ENCODE measurements at regions not wholly inside any gene's neighbourhood (a gene's known extent, or its start where the extent isn't known, plus 50 kb on each side); places are given as distances from the start of the nearest gene placed in this dataset.

DNA sequence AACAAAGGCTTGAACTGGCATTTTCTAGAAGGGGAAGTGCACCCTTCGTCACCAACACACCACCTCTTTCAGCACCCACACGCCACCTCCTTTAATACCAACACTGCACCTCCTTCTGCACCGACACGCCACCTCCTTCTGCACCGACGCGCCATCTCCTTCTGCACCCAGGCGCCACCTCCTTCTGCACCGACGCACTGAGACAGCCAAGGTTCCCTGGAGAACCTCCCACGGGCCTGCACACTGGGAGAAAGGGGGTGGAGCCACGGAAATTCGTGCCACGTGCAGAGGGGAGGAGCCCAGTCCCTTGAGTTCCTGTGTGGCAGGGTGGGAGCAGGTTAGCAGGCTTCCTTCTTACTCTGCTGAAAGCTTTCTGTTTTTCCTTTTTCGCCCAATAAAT lies 327.9 kb upstream of the C1orf174 start:
- TF ChIP-seq, protein P1, sequence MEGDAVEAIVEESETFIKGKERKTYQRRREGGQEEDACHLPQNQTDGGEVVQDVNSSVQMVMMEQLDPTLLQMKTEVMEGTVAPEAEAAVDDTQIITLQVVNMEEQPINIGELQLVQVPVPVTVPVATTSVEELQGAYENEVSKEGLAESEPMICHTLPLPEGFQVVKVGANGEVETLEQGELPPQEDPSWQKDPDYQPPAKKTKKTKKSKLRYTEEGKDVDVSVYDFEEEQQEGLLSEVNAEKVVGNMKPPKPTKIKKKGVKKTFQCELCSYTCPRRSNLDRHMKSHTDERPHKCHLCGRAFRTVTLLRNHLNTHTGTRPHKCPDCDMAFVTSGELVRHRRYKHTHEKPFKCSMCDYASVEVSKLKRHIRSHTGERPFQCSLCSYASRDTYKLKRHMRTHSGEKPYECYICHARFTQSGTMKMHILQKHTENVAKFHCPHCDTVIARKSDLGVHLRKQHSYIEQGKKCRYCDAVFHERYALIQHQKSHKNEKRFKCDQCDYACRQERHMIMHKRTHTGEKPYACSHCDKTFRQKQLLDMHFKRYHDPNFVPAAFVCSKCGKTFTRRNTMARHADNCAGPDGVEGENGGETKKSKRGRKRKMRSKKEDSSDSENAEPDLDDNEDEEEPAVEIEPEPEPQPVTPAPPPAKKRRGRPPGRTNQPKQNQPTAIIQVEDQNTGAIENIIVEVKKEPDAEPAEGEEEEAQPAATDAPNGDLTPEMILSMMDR (IDR thresholded peaks at IDR 0.05): no peak
- no peak for TF ChIP-seq POLR2A (IDR thresholded peaks at IDR 0.05)
